Lower leg skin (tissue), 4 donors: ENCODE measurements at regions not wholly inside any gene's neighbourhood (a gene's known extent, or its start where the extent isn't known, plus 50 kb on each side); places are given as distances from the start of the nearest gene placed in this dataset.
"Not testable (repeated sequence)": the region's sequence is repeated elsewhere in the genome, so short reads cannot be mapped to it uniquely, and the experiment has no call there.

Source experiments
- DNase-seq, 2 donors: peaks; one replicate each; pipeline ENCODE4 v3.0.0-alpha.2; 2019; ENCODE audit warnings: low spot score in 2 of 2
- H3K4me3 ChIP-seq: fragments of 200-600 bp; sonication (generic); 2 replicates; pipeline ENCODE4 v1.5.1; 2017; ENCODE audit warnings: mild to moderate bottlenecking, low read depth; ENCODE audit not compliant: poor library complexity, severe bottlenecking
- CTCF ChIP-seq, 3 donors: fragments of 450-650 bp; IDR thresholded peaks; one replicate each; pipeline ENCODE4 v1.5.1; 2016; ENCODE audit warnings: antibody characterized with exemption in 3 of 3, mild to moderate bottlenecking in 3 of 3, moderate library complexity in 2 of 3
- POLR2A ChIP-seq, 2 donors: fragments of 450-650 bp; IDR thresholded peaks; one replicate each; pipeline ENCODE4 v1.6.1; 2016 to 2017; ENCODE audit warnings: antibody characterized with exemption in 2 of 2, mild to moderate bottlenecking in 1 of 2, moderate library complexity in 1 of 2
- WGBS, 2 donors: methylation state at CpG; one replicate each; pipeline ENCODE4 v1.1.5; 2018; 5-methylcytosine and 5-hydroxymethylcytosine counted together
- intact Hi-C: fragments of 100-400 bp; cut with DNase I; formaldehyde crosslinking; loops from one replicate; pipeline ENCODE4 v1.15.0; 2023; ENCODE audit warnings: low total_unique reads

- 54 to 59% methylated on average over 7 of the region's 7 CpGs for WGBS, 2 donors
- no peak for DNase-seq
- TF ChIP-seq CTCF (IDR thresholded peaks at IDR 0.05): no peak
- TF ChIP-seq POLR2A (IDR thresholded peaks at IDR 0.05): no peak
- H3K4me3 ChIP-seq: no peak overlapping the region
- intact Hi-C loops: no loop called here
These were observed 98.2 kb upstream of the ALDH1A1 start for GRCh38 chr9:73050887-73051550.

GRCh38 chr9:73050065-73050816, 97.4 kb upstream of the ALDH1A1 start:
- no peak for DNase-seq
- TF ChIP-seq POLR2A (IDR thresholded peaks at IDR 0.05) (no peak), CTCF (IDR thresholded peaks at IDR 0.05) (no peak)
- WGBS, 2 donors: 57 to 58% methylated on average over 5 of the region's 5 CpGs
- intact Hi-C loops: no loop called here
- no peak overlapping the region for H3K4me3 ChIP-seq

- DNase-seq: no peak
These were observed 96.4 kb upstream of the ALDH1A1 start for GRCh38 chr9:73049280-73049679.

GRCh38 chr9:73046769-73047168, 93.9 kb upstream of the ALDH1A1 start:
- intact Hi-C loops: no loop called here
- WGBS, 2 donors: 82 to 92% methylated on average over 1 of the region's 1 CpG
- DNase-seq: no peak
- TF ChIP-seq CTCF (IDR thresholded peaks at IDR 0.05) (no peak), POLR2A (IDR thresholded peaks at IDR 0.05) (no peak)
- no peak overlapping the region for H3K4me3 ChIP-seq

More at GRCh38 chr9:73049280-73049679, 96.4 kb upstream of the ALDH1A1 start:
- H3K4me3 ChIP-seq: no peak overlapping the region
- intact Hi-C loops: no loop called here
- no peak for TF ChIP-seq POLR2A (IDR thresholded peaks at IDR 0.05)

GRCh38 chr9:73044776-73045175, 91.9 kb upstream of the ALDH1A1 start:
- DNase-seq, H3K4me3 ChIP-seq, intact Hi-C loops: not testable (repeated sequence)
- WGBS, 2 donors: 96 to 97% methylated on average over 4 of the region's 4 CpGs

- DNase-seq: no peak
- no peak overlapping the region for H3K4me3 ChIP-seq
- 64% methylated on average over 1 of the region's 1 CpG for WGBS, 2 donors
- intact Hi-C loops: no loop called here
- TF ChIP-seq POLR2A (IDR thresholded peaks at IDR 0.05) (no peak), CTCF (IDR thresholded peaks at IDR 0.05) (no peak)
These were observed 89.3 kb upstream of the ALDH1A1 start for GRCh38 chr9:73042155-73042554.
